GM18505 (cell line): ENCODE measurements at regions not wholly inside any gene's neighbourhood (a gene's known extent, or its start where the extent isn't known, plus 50 kb on each side); places are given as distances from the start of the nearest gene placed in this dataset.

Experiments
- ATAC-seq: cut with Tn5 transposase; IDR thresholded peaks from one replicate; pipeline ENCODE4 v1.9.1; 2021; ENCODE audit not compliant: unreplicated experiment
- POLR2A ChIP-seq: IDR thresholded peaks from 4 replicates; pipeline ENCODE4 v1.6.1; 2011; ENCODE audit warnings: borderline replicate concordance; ENCODE audit not compliant: insufficient read depth, insufficient read length; ENCODE audit errors: extremely low read depth

DNA sequence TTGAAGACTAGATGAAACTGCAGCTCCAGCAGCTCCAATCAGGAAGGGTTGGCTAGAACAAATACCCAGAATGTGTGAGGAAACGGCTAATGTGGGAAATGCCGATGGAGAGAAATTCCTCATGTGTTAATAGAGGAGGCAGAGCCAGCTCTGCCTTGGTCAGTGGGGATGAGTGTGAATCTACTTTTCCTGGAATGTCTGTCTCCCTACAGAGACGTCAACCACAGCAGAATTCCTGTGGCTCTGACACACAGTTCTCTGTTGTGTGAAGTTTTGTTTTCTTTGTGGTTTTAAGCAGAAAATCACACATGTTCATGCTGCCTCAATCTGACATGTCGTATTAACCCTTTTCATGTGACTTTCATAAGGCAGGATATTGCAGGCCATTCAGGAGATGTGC is 476.6 kb upstream of the WWC1 start:
- no peak for TF ChIP-seq POLR2A
- no peak for ATAC-seq

DNA sequence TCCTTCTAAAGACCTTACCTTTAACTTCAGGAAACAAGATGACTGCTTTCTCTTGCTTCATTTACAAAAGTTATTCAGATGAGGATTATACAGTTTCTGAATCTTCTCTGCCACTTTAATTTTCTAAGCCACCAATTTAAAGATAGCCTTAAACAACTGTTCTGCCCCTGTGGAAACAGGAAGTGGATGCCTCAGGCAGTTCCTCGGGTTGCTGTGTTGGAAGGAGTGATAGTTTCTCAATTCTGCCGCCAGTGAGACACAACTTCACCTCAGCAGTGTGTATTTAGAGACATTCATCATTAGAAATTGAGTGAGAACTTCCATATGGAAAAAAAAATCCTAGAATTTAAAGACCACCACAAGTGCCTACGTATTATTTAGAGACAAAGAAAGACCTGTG is 475.1 kb upstream of the WWC1 start:
- TF ChIP-seq POLR2A, result no peak
- no peak for ATAC-seq

- no peak for TF ChIP-seq POLR2A
- ATAC-seq, result no peak
Measured at GRCh38 chr5:167816864-167817263, 474.6 kb upstream of the WWC1 start.

DNA sequence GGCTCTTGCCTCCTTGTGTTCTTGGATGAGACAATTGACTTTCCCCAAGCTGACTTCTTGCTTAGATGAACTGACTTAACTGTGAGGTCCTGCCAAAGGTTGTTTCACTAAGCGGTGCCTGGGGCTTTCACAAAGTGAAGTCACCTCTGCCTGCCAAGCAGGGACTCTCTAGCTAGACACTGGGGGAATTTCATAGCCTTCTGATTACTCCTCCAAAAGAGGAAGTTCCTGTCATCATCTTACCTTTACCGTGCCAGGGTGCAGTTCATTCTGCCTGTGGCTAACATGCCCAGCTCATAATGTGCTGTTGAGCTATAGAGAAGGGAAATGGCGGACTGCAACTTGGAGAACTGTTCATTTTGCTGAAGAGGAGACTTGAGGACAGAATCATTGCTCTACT is 472.0 kb upstream of the WWC1 start:
- TF ChIP-seq POLR2A, result no peak
- ATAC-seq, result peak; percentile 98

GRCh38 chr5:167820101-167820990 is 471.1 kb upstream of the WWC1 start:
- TF ChIP-seq POLR2A, result no peak
- no peak for ATAC-seq

DNA sequence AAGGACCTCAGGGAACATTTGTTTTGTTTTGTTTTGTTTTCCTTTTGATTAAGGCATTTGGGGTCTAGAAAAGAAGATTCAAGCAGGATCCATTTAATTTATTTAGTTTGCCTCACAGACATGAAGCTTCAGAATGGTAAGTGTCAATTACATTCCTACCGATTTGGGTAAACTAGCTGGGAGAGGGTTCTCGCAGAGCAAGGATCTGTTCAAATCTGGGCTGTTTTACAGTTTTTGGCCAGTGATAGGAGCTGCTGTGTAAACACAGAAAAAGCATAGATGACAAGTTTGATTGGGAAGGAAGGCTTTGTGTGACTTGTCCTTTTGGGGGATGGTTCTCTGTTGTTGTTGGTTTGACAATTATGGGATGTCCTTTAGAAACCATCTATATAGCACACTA is 470.3 kb upstream of the WWC1 start:
- no peak for ATAC-seq
- no peak for TF ChIP-seq POLR2A

DNA sequence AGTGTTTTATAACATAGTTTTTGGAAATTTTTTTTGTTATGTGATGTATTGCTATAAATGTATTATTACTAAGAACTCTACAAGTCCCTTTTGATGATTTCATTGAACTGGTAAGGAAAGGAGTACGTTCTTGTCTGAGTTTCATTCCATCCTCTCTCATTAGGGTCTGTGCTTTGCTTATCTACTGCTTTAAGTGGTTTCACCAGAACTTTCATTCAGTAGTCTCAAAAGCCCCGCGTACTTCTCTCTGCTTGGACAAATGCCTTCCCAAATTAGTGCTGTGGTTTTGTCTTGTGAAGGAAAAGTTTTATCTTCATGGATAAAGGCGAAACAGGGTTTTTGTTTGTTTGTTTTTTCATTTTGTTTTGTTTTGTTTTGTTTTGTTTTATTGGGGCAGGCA is 469.8 kb upstream of the WWC1 start:
- TF ChIP-seq POLR2A, result no peak
- ATAC-seq, result no peak

GRCh38 chr5:167822241-167822640 is 469.2 kb upstream of the WWC1 start:
- TF ChIP-seq POLR2A, result no peak
- ATAC-seq, result no peak

- no peak for TF ChIP-seq POLR2A
- no peak for ATAC-seq
Measured at GRCh38 chr5:167823405-167823804, 468.0 kb upstream of the WWC1 start.

DNA sequence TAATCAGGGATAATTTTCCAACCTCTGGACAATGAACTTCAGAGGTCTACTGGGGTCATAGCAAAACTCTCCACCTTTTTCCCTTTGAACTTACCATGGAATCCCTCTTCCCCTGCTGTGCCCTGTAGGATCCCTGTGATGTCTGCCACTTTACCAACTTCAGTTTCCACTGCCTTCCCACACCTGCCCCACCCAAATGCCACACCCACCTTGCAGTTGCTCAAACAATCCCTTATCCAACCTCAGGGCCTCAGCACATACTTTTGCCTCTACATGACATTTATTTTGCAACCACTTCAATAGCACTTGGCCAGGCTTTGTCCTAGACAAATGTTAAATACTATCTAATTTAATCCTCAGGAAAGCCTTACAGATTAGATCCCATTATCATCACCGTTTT is 463.7 kb upstream of the WWC1 start:
- TF ChIP-seq POLR2A, result no peak
- ATAC-seq, result no peak

- no peak for ATAC-seq
- no peak for TF ChIP-seq POLR2A
Measured at GRCh38 chr5:167831754-167832504, 459.5 kb upstream of the WWC1 start.

- no peak for TF ChIP-seq POLR2A
- ATAC-seq, result no peak
Measured at GRCh38 chr5:167832609-167833008, 458.8 kb upstream of the WWC1 start.

- no peak for ATAC-seq
- no peak for TF ChIP-seq POLR2A
Measured at GRCh38 chr5:167833456-167833855, 458.0 kb upstream of the WWC1 start.

- no peak for TF ChIP-seq POLR2A
- no peak for ATAC-seq
Measured at GRCh38 chr5:167835146-167835545, 456.3 kb upstream of the WWC1 start.
